Karpas-422 (cell line): ENCODE measurements at regions not wholly inside any gene's neighbourhood (a gene's known extent, or its start where the extent isn't known, plus 50 kb on each side); places are given as distances from the start of the nearest gene placed in this dataset.

Experiments used
- DNase-seq: peaks from one replicate; pipeline ENCODE4 v3.0.0-alpha.2; 2015
- H2AFZ ChIP-seq: fragments of 200-600 bp; sonication (generic); 2 replicates; pipeline ENCODE4 v1.6.1; 2014; ENCODE audit warnings: antibody characterized with exemption, low read length, mixed read lengths
- H3K27ac ChIP-seq: fragments of 200-600 bp; sonication (generic); 2 replicates; pipeline ENCODE4 v1.5.1; 2014; ENCODE audit warnings: mild to moderate bottlenecking, low read length, moderate library complexity
- H3K27me3 ChIP-seq: fragments of 200-600 bp; sonication (generic); 2 replicates; pipeline ENCODE4 v1.6.1; 2014; ENCODE audit warnings: low read length, mixed read lengths
- H3K36me3 ChIP-seq: fragments of 200-600 bp; sonication (generic); 2 replicates; pipeline ENCODE4 v1.6.1; 2014; ENCODE audit warnings: low read length, mixed read lengths; ENCODE audit not compliant: insufficient read depth
- H3K4me1 ChIP-seq: fragments of 200-600 bp; sonication (generic); 2 replicates; pipeline ENCODE4 v1.6.1; 2014; ENCODE audit warnings: mild to moderate bottlenecking, low read length, mixed read lengths
- H3K4me2 ChIP-seq: fragments of 200-600 bp; sonication (generic); 2 replicates; pipeline ENCODE4 v1.6.1; 2014; ENCODE audit warnings: low read length, low read depth, mild to moderate bottlenecking; ENCODE audit not compliant: poor library complexity, severe bottlenecking
- H3K4me3 ChIP-seq: fragments of 200-600 bp; sonication (generic); 2 replicates; pipeline ENCODE4 v1.5.1; 2014; ENCODE audit warnings: mild to moderate bottlenecking, antibody characterized with exemption, low read length, mixed read lengths
- H3K79me2 ChIP-seq: fragments of 200-600 bp; sonication (generic); 2 replicates; pipeline ENCODE4 v1.6.1; 2014; ENCODE audit warnings: mild to moderate bottlenecking, low read length, mixed read lengths
- H3K9ac ChIP-seq: fragments of 200-600 bp; sonication (generic); 2 replicates; pipeline ENCODE4 v1.6.0; 2014; ENCODE audit warnings: low read length
- H3K9me2 ChIP-seq: fragments of 200-600 bp; sonication (generic), shearing (Covaris generic); replicated peaks from 2 replicates; pipeline ENCODE4 v1.6.0; 2014; ENCODE audit warnings: mild to moderate bottlenecking, low read length, moderate library complexity; ENCODE audit not compliant: insufficient read depth
- H3K9me3 ChIP-seq: fragments of 300-700, 200-600 bp; sonication (generic); 2 replicates; pipeline ENCODE4 v1.6.1; 2014; ENCODE audit warnings: low read length, mixed read lengths
- H4K20me1 ChIP-seq: fragments of 200-600 bp; sonication (generic); 2 replicates; pipeline ENCODE4 v1.6.1; 2014; ENCODE audit warnings: mild to moderate bottlenecking, antibody characterized with exemption, low read length, low read depth; ENCODE audit not compliant: insufficient read depth

GRCh38 chr9:26346942-26347477, 545.6 kb downstream of the CAAP1 start:
- H3K4me1 ChIP-seq, result no peaks in the 10 kb centered on the region

GRCh38 chr9:26341545-26341944, 551.1 kb downstream of the CAAP1 start:
- Histone ChIP-seq H3K9me2 (no peaks in the 10 kb centered on the region), H3K9ac (no peak overlapping the region), H3K27ac (no peak overlapping the region), H3K27me3 (no peaks in the 10 kb centered on the region), H3K4me3 (no peak overlapping the region), H2AFZ (no peak overlapping the region), H3K79me2 (no peaks in the 10 kb centered on the region), H3K4me2 (no peak overlapping the region), H3K4me1 (no peaks in the 10 kb centered on the region), H4K20me1 (no peaks in the 10 kb centered on the region), H3K36me3 (no peaks in the 10 kb centered on the region), H3K9me3 (no peaks in the 10 kb centered on the region)
- no peak for DNase-seq

More at GRCh38 chr9:26346942-26347477, 545.6 kb downstream of the CAAP1 start:
- Histone ChIP-seq H2AFZ (no peak overlapping the region), H3K36me3 (no peaks in the 10 kb centered on the region), H3K27ac (no peak overlapping the region), H3K4me2 (no peak overlapping the region), H3K9me3 (no peaks in the 10 kb centered on the region), H3K9ac (no peak overlapping the region), H3K9me2 (no peaks in the 10 kb centered on the region), H4K20me1 (no peaks in the 10 kb centered on the region), H3K27me3 (no peaks in the 10 kb centered on the region), H3K79me2 (no peaks in the 10 kb centered on the region), H3K4me3 (no peak overlapping the region)
- DNase-seq, result no peak

GRCh38 chr9:26339796-26340195, 552.8 kb downstream of the CAAP1 start:
- no peaks in the 10 kb centered on the region for H3K9me2 ChIP-seq
- no peak overlapping the region for H3K4me2 ChIP-seq
- no peaks in the 10 kb centered on the region for H3K4me1 ChIP-seq
- H3K9me3 ChIP-seq, result no peaks in the 10 kb centered on the region
- no peak overlapping the region for H3K9ac ChIP-seq
- H3K27me3 ChIP-seq, result no peaks in the 10 kb centered on the region
- H4K20me1 ChIP-seq, result no peaks in the 10 kb centered on the region
- no peaks in the 10 kb centered on the region for H3K36me3 ChIP-seq
- no peak overlapping the region for H2AFZ ChIP-seq
- H3K27ac ChIP-seq, result no peak overlapping the region
- no peak overlapping the region for H3K4me3 ChIP-seq
- DNase-seq, result no peak
- no peaks in the 10 kb centered on the region for H3K79me2 ChIP-seq

- H3K4me2 ChIP-seq, result no peak overlapping the region
- no peak overlapping the region for H3K27ac ChIP-seq
- H2AFZ ChIP-seq, result no peak overlapping the region
- H3K79me2 ChIP-seq, result no peaks in the 10 kb centered on the region
- H3K36me3 ChIP-seq, result no peaks in the 10 kb centered on the region
- no peaks in the 10 kb centered on the region for H3K4me1 ChIP-seq
- no peaks in the 10 kb centered on the region for H3K9me2 ChIP-seq
- no peaks in the 10 kb centered on the region for H4K20me1 ChIP-seq
- no peak overlapping the region for H3K4me3 ChIP-seq
- no peak for DNase-seq
- no peak overlapping the region for H3K9ac ChIP-seq
- no peaks in the 10 kb centered on the region for H3K27me3 ChIP-seq
- H3K9me3 ChIP-seq, result no peaks in the 10 kb centered on the region
These were observed 557.5 kb downstream of the CAAP1 start for GRCh38 chr9:26335116-26335515.

GRCh38 chr9:26334706-26335105, 557.9 kb downstream of the CAAP1 start:
- H3K27me3 ChIP-seq, result no peaks in the 10 kb centered on the region
- H3K27ac ChIP-seq, result no peak overlapping the region
- DNase-seq, result no peak
- no peaks in the 10 kb centered on the region for H3K36me3 ChIP-seq
- no peaks in the 10 kb centered on the region for H3K9me2 ChIP-seq
- no peaks in the 10 kb centered on the region for H3K79me2 ChIP-seq
- no peaks in the 10 kb centered on the region for H3K9me3 ChIP-seq
- no peak overlapping the region for H2AFZ ChIP-seq
- no peak overlapping the region for H3K4me3 ChIP-seq
- H3K9ac ChIP-seq, result no peak overlapping the region
- H3K4me1 ChIP-seq, result no peaks in the 10 kb centered on the region
- H3K4me2 ChIP-seq, result no peak overlapping the region
- H4K20me1 ChIP-seq, result no peaks in the 10 kb centered on the region

GRCh38 chr9:26331223-26331622, 561.4 kb downstream of the CAAP1 start:
- H3K4me3 ChIP-seq, result no peak overlapping the region

GRCh38 chr9:26329974-26330373, 562.6 kb downstream of the CAAP1 start:
- Histone ChIP-seq H3K9me2 (no peaks in the 10 kb centered on the region), H3K27ac (no peak overlapping the region), H3K4me2 (no peak overlapping the region), H3K9ac (no peak overlapping the region), H3K36me3 (no peaks in the 10 kb centered on the region), H3K4me3 (no peak overlapping the region), H3K27me3 (no peaks in the 10 kb centered on the region), H3K79me2 (no peaks in the 10 kb centered on the region), H2AFZ (no peak overlapping the region), H3K9me3 (no peaks in the 10 kb centered on the region), H3K4me1 (no peaks in the 10 kb centered on the region), H4K20me1 (no peaks in the 10 kb centered on the region)
- DNase-seq, result no peak

More at GRCh38 chr9:26331223-26331622, 561.4 kb downstream of the CAAP1 start:
- Histone ChIP-seq H3K27me3 (no peaks in the 10 kb centered on the region), H3K9me2 (no peaks in the 10 kb centered on the region), H3K79me2 (no peaks in the 10 kb centered on the region), H3K4me1 (no peaks in the 10 kb centered on the region), H4K20me1 (no peaks in the 10 kb centered on the region), H3K27ac (no peak overlapping the region), H3K4me2 (no peak overlapping the region), H2AFZ (no peak overlapping the region), H3K36me3 (no peaks in the 10 kb centered on the region), H3K9ac (no peak overlapping the region), H3K9me3 (no peaks in the 10 kb centered on the region)
- no peak for DNase-seq

GRCh38 chr9:26326563-26326962, 566.0 kb downstream of the CAAP1 start:
- peak; percentile 87 for DNase-seq

GRCh38 chr9:26325444-26325829, 567.2 kb downstream of the CAAP1 start:
- no peak overlapping the region for H3K4me2 ChIP-seq
- H3K9ac ChIP-seq, result no peak overlapping the region
- no peaks in the 10 kb centered on the region for H4K20me1 ChIP-seq
- H3K9me2 ChIP-seq, result no peaks in the 10 kb centered on the region
- no peaks in the 10 kb centered on the region for H3K9me3 ChIP-seq
- H2AFZ ChIP-seq, result no peak overlapping the region
- no peak overlapping the region for H3K27ac ChIP-seq
- H3K27me3 ChIP-seq, result no peaks in the 10 kb centered on the region
- no peak overlapping the region for H3K4me3 ChIP-seq
- H3K36me3 ChIP-seq, result no peaks in the 10 kb centered on the region
- no peak for DNase-seq
- H3K79me2 ChIP-seq, result no peaks in the 10 kb centered on the region
- no peaks in the 10 kb centered on the region for H3K4me1 ChIP-seq

More at GRCh38 chr9:26326563-26326962, 566.0 kb downstream of the CAAP1 start:
- H3K9ac ChIP-seq, result no peak overlapping the region
- H3K4me2 ChIP-seq, result no peak overlapping the region
- H2AFZ ChIP-seq, result no peak overlapping the region
- H3K27ac ChIP-seq, result no peak overlapping the region
- H3K27me3 ChIP-seq, result no peaks in the 10 kb centered on the region
- H4K20me1 ChIP-seq, result no peaks in the 10 kb centered on the region
- no peak overlapping the region for H3K4me3 ChIP-seq
- H3K4me1 ChIP-seq, result no peaks in the 10 kb centered on the region
- no peaks in the 10 kb centered on the region for H3K9me3 ChIP-seq
- H3K79me2 ChIP-seq, result no peaks in the 10 kb centered on the region
- no peaks in the 10 kb centered on the region for H3K9me2 ChIP-seq
- H3K36me3 ChIP-seq, result no peaks in the 10 kb centered on the region
